GM18505 (cell line): ENCODE measurements at regions not wholly inside any gene's neighbourhood (a gene's known extent, or its start where the extent isn't known, plus 50 kb on each side); places are given as distances from the start of the nearest gene placed in this dataset.
A peak's percentile ranks its signal among the peaks of the same experiment; 100 is the strongest.

Experiments
- ATAC-seq: cut with Tn5 transposase; IDR thresholded peaks from one replicate; pipeline ENCODE4 v1.9.1; 2021; ENCODE audit not compliant: unreplicated experiment
- POLR2A ChIP-seq: IDR thresholded peaks from 4 replicates; pipeline ENCODE4 v1.6.1; 2011; ENCODE audit warnings: borderline replicate concordance; ENCODE audit not compliant: insufficient read depth, insufficient read length; ENCODE audit errors: extremely low read depth

DNA sequence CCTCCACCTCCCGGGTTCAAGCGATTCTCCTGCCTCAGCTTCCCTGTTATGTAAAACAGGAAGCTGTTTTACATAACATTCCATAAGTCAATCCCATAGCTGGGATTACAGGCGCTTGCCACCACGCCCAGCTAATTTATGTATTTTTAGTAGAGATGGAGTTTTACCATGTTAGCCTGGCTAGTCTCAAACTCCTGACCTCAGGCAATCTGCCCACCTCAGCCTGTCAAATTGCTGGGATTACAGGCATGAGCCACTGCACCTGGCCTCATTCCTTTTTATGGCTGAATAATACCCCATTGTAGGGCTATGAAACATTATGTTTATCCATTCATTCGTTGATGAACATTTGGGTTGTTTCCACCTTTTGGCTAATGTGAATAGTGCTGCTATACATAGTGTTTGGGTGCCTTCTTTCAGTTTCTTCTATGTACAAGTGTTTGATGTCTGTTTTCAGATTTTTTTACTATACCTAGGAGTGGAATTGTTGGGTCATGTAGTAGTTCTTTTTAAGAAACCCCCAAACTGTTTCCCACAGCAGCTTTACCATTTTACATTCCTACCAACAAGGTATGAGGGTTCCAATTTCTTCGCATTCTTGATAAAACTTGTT lies 138.7 kb upstream of the COL21A1 start:
- no peak for TF ChIP-seq POLR2A
- no peak for ATAC-seq

DNA sequence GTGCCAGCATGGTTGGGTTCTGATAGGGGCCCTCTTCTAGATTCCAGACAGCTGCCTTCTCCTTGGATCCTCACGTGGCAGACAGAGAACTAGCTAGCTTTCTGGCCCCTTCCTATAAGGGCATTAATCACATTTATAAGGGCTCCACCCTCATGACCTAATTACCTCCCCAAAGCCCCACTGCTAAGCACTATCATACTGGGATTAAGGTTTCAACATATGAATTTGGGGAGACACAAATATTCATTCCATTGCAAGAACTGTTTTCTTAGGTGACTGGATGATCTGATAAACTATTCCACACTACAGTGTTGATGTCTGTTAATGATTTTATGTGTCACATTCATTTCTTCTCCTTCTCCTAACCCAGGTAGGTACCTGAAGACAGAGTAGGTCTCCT lies 135.8 kb upstream of the COL21A1 start:
- no peak for TF ChIP-seq POLR2A
- no peak for ATAC-seq

- ATAC-seq, result no peak
- TF ChIP-seq POLR2A, result no peak
Measured at GRCh38 chr6:56382416-56382940, 135.1 kb upstream of the COL21A1 start.

- no peak for TF ChIP-seq POLR2A
- ATAC-seq, result no peak
Measured at GRCh38 chr6:56381801-56382251, 134.4 kb upstream of the COL21A1 start.

DNA sequence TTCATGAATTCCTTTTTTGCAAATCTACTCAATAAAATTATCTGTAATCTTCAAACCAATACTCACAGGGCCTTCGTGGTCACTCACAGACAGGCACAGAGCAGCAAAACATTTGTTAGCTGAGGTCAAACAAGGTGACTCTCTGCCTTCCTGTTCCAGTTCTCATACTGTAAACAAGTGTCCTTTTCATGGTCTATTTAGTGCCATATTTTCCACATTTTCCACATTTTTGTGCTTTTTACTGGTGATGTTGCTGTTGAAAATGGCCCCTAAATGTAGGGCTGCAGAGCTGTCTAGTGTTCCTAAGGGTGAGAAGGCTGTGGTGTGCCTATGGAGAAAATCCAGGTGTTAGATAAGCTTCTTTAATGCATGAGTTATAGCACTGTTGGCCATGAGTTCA lies 133.1 kb upstream of the COL21A1 start:
- no peak for TF ChIP-seq POLR2A
- ATAC-seq, result no peak

- ATAC-seq, result no peak
Measured at GRCh38 chr6:56378966-56379585, 131.7 kb upstream of the COL21A1 start.

GRCh38 chr6:56378507-56378906 lies 131.1 kb upstream of the COL21A1 start:
- no peak for TF ChIP-seq POLR2A

More at GRCh38 chr6:56378966-56379585, 131.7 kb upstream of the COL21A1 start:
- no peak for TF ChIP-seq POLR2A

DNA sequence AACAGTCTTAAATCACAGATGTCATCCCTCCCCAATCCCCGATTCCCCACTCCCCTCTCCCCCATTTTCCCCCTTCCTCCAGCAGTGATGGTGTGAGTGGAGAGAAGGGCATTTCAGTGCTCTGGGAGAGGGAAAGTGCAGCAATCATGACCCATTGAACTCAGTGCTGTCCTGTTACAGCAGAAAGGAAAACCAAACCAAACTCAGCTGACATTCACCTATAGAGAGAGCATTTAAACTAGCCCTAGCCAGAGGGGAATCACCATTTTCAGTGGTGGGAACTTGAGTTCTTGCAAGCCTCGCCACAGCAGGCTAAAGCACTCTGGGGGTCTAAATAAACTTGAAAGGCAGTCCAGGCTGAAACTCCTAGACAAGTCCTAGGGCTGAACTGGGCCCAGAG lies 129.9 kb upstream of the COL21A1 start:
- TF ChIP-seq POLR2A, result no peak
- ATAC-seq, result no peak

More at GRCh38 chr6:56378507-56378906, 131.1 kb upstream of the COL21A1 start:
- no peak for ATAC-seq

DNA sequence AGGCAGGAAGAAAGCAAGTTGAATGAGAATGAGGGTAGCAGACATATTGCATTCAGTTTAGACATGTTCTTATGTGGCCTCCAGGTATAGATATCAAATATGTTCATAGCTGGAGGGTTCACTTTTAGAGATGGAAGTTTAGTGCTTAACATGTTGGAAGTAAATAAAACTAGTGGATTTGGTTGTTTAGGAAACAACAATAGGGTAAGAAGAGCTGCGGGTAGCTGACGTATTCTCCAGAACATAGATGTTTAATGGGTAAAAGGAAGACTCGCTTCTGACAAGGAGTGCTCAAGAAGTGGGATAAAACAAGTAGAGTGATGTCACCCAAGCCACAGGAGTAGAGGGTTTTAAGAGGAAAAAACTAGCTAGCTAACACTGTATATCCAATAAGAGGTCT lies 128.4 kb upstream of the COL21A1 start:
- ATAC-seq, result no peak
- TF ChIP-seq POLR2A, result no peak

GRCh38 chr6:56374841-56375369 lies 127.5 kb upstream of the COL21A1 start:
- no peak for ATAC-seq
- no peak for TF ChIP-seq POLR2A

GRCh38 chr6:56372406-56372995 lies 125.1 kb upstream of the COL21A1 start:
- TF ChIP-seq POLR2A, result no peak
- no peak for ATAC-seq

DNA sequence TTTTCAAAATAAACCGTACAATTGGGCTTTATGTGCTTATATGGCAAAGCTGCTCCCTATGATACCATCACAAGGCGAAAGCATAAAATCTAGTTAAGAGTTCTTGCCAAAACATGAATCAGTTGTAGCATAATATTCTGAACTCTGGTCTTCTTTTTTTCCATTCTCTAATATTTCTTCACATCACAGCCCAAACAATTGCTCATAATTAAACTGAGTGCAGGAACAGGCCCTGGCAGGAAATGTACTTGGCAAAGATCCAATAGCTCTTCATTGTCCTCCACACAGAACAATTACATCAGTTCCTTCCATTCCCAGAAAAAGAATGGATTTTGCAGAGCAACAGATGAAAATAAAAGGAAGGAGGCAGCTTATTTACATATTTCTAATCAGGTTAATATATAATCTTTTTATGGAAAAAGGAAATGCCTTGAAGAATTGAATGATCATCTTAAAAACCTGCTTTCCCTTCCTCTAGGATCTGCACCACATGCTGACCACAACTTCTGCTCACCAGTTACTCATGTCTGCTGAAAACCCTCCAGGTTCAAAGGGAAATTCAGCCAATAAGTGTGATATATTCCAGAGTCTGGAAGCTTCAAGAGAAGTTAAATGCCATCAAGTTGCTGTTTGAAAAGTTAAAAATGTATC lies 123.3 kb upstream of the COL21A1 start:
- no peak for TF ChIP-seq POLR2A
- ATAC-seq, result peak; percentile 97

GRCh38 chr6:56370127-56370540 lies 122.8 kb upstream of the COL21A1 start:
- TF ChIP-seq POLR2A, result no peak
- no peak for ATAC-seq

- TF ChIP-seq POLR2A, result no peak
- ATAC-seq, result no peak
Measured at GRCh38 chr6:56368491-56368890, 121.1 kb upstream of the COL21A1 start.
